Erythroblast (primary cell): ENCODE measurements at regions not wholly inside any gene's neighbourhood (a gene's known extent, or its start where the extent isn't known, plus 50 kb on each side); places are given as distances from the start of the nearest gene placed in this dataset.

ENCODE experiments used
- GATA1 ChIP-seq: IDR thresholded peaks from 2 replicates; pipeline ENCODE4 v1.6.1; 2011; ENCODE audit warnings: low read depth, mild to moderate bottlenecking, control low read depth, low read length, moderate library complexity
- POLR2A ChIP-seq: IDR thresholded peaks from 2 replicates; pipeline ENCODE4 v1.6.1; 2011; ENCODE audit warnings: mild to moderate bottlenecking, low read length

DNA sequence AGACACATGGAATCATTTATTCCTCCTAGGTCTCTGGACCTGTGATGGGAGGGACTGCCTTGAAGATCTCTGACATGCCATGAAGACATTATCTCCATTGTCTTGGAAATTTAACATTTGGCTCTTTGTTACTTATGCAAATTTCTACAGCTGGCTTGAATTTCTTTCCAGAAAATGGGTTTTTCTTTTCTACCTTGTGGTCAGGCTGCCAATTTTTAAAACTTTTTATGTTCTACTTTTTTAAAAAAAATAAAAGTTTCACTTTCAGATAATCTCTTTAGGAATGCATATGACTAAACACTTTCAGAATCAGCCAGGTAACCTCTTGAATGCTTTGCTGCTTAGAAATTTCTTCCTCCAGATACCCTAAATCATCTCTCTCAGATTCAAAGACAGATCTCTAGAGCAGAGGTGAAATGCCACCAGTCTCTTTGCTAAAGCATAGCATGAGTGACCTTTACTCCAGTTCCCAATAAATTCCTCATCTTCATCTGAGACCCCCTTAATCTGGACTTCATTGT is 209.6 kb downstream of the RPRM start:
- TF ChIP-seq POLR2A: no peak
- TF ChIP-seq GATA1: no peak
